ENCODE measurements at regions not wholly inside any gene's neighbourhood (a gene's known extent, or its start where the extent isn't known, plus 50 kb on each side); places are given as distances from the start of the nearest gene placed in this dataset.
"Not testable (repeated sequence)": the region's sequence is repeated elsewhere in the genome, so short reads cannot be mapped to it uniquely, and the experiment has no call there.

- no peaks in the 10 kb centered on the region for H4K20me1 ChIP-seq (ENCODE audit: insufficient read depth, low read length)
- no peaks in the 10 kb centered on the region for H3K9me3 ChIP-seq (ENCODE audit: low read depth, low read length)
- H3K4me2 ChIP-seq (ENCODE audit: insufficient read depth, low read length) = no peak overlapping the region
- peaks cover 2% of the 10 kb centered on the region for H3K27me3 ChIP-seq (ENCODE audit: insufficient read depth, low read length)
- no peaks in the 10 kb centered on the region for H3K36me3 ChIP-seq (ENCODE audit: insufficient read depth, low read length)
- H3K4me1 ChIP-seq (ENCODE audit: insufficient read depth, low read length) = peaks cover 33% of the 10 kb centered on the region
- H3K79me2 ChIP-seq (ENCODE audit: insufficient read depth, low read length) = no peaks in the 10 kb centered on the region
- DNase-seq (ENCODE audit: insufficient read length, low spot score, missing footprints) = no peak
- H3K27ac ChIP-seq (ENCODE audit: low read depth, low read length) = no peak overlapping the region
- no peak overlapping the region for H3K4me3 ChIP-seq (ENCODE audit: insufficient read depth, low read length)
- TF ChIP-seq, protein P1, sequence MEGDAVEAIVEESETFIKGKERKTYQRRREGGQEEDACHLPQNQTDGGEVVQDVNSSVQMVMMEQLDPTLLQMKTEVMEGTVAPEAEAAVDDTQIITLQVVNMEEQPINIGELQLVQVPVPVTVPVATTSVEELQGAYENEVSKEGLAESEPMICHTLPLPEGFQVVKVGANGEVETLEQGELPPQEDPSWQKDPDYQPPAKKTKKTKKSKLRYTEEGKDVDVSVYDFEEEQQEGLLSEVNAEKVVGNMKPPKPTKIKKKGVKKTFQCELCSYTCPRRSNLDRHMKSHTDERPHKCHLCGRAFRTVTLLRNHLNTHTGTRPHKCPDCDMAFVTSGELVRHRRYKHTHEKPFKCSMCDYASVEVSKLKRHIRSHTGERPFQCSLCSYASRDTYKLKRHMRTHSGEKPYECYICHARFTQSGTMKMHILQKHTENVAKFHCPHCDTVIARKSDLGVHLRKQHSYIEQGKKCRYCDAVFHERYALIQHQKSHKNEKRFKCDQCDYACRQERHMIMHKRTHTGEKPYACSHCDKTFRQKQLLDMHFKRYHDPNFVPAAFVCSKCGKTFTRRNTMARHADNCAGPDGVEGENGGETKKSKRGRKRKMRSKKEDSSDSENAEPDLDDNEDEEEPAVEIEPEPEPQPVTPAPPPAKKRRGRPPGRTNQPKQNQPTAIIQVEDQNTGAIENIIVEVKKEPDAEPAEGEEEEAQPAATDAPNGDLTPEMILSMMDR (IDR thresholded peaks at IDR 0.05; ENCODE audit: extremely low read depth, low read depth, low read length) = no peak
- no peak overlapping the region for H2AFZ ChIP-seq (ENCODE audit: low read length)
These were observed 79.0 kb downstream of the ANKEF1 start for GRCh38 chr20:10113746-10114145.

DNA sequence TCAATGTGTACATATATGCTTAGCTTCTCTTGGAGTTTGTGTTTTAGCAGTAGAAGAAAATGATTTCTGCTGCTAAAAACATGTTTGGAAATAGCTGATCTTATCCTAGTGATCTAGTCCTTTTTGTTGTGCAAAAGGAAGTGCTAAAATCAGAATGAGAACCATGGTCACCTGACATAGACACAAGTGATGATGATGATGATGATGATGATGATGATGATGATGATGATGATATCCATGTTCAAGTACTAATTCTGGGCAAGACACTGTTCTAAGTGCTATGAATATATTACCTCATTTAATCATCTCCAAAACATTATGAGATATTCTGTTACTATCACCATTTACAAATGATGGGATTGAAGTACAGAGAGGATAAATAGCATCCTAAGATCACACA, 79.8 kb downstream of the ANKEF1 start:
- TF ChIP-seq, protein P1 (IDR thresholded peaks at IDR 0.05; ENCODE audit: extremely low read depth, low read depth, low read length) = no peak
- no peak overlapping the region for H3K27ac ChIP-seq (ENCODE audit: low read depth, low read length)
- no peaks in the 10 kb centered on the region for H3K36me3 ChIP-seq (ENCODE audit: insufficient read depth, low read length)
- H3K4me1 ChIP-seq (ENCODE audit: insufficient read depth, low read length) = peaks cover 33% of the 10 kb centered on the region
- no peak overlapping the region for H3K4me3 ChIP-seq (ENCODE audit: insufficient read depth, low read length)
- no peak overlapping the region for H3K4me2 ChIP-seq (ENCODE audit: insufficient read depth, low read length)
- H3K79me2 ChIP-seq (ENCODE audit: insufficient read depth, low read length) = no peaks in the 10 kb centered on the region
- no peaks in the 10 kb centered on the region for H3K9me3 ChIP-seq (ENCODE audit: low read depth, low read length)
- DNase-seq (ENCODE audit: insufficient read length, low spot score, missing footprints) = no peak
- no peaks in the 10 kb centered on the region for H4K20me1 ChIP-seq (ENCODE audit: insufficient read depth, low read length)
- H2AFZ ChIP-seq (ENCODE audit: low read length) = no peak overlapping the region
- H3K27me3 ChIP-seq (ENCODE audit: insufficient read depth, low read length) = peaks cover 2% of the 10 kb centered on the region

GRCh38 chr20:10115021-10115420, 80.2 kb downstream of the ANKEF1 start:
- no peaks in the 10 kb centered on the region for H3K9me3 ChIP-seq (ENCODE audit: low read depth, low read length)
- H3K79me2 ChIP-seq (ENCODE audit: insufficient read depth, low read length) = no peaks in the 10 kb centered on the region
- TF ChIP-seq, protein P1 (IDR thresholded peaks at IDR 0.05; ENCODE audit: extremely low read depth, low read depth, low read length) = no peak
- H3K4me1 ChIP-seq (ENCODE audit: insufficient read depth, low read length) = peaks cover 29% of the 10 kb centered on the region
- H3K27me3 ChIP-seq (ENCODE audit: insufficient read depth, low read length) = peaks cover 2% of the 10 kb centered on the region
- no peak overlapping the region for H3K27ac ChIP-seq (ENCODE audit: low read depth, low read length)
- no peaks in the 10 kb centered on the region for H3K36me3 ChIP-seq (ENCODE audit: insufficient read depth, low read length)
- no peak overlapping the region for H3K4me3 ChIP-seq (ENCODE audit: insufficient read depth, low read length)
- no peak overlapping the region for H3K4me2 ChIP-seq (ENCODE audit: insufficient read depth, low read length)
- no peak overlapping the region for H2AFZ ChIP-seq (ENCODE audit: low read length)
- no peaks in the 10 kb centered on the region for H4K20me1 ChIP-seq (ENCODE audit: insufficient read depth, low read length)
- DNase-seq (ENCODE audit: insufficient read length, low spot score, missing footprints) = peak; percentile 86

GRCh38 chr20:10119336-10119735, 84.5 kb downstream of the ANKEF1 start:
- no peak overlapping the region for H3K4me2 ChIP-seq (ENCODE audit: insufficient read depth, low read length)
- H4K20me1 ChIP-seq (ENCODE audit: insufficient read depth, low read length) = no peaks in the 10 kb centered on the region
- H3K4me1 ChIP-seq (ENCODE audit: insufficient read depth, low read length) = peaks cover 14% of the 10 kb centered on the region
- no peak for DNase-seq (ENCODE audit: insufficient read length, low spot score, missing footprints)
- no peaks in the 10 kb centered on the region for H3K79me2 ChIP-seq (ENCODE audit: insufficient read depth, low read length)
- no peaks in the 10 kb centered on the region for H3K36me3 ChIP-seq (ENCODE audit: insufficient read depth, low read length)
- H2AFZ ChIP-seq (ENCODE audit: low read length) = peak overlapping the region; percentile 47
- no peak overlapping the region for H3K4me3 ChIP-seq (ENCODE audit: insufficient read depth, low read length)
- H3K27ac ChIP-seq (ENCODE audit: low read depth, low read length) = no peak overlapping the region
- no peaks in the 10 kb centered on the region for H3K9me3 ChIP-seq (ENCODE audit: low read depth, low read length)
- TF ChIP-seq, protein P1 (IDR thresholded peaks at IDR 0.05; ENCODE audit: extremely low read depth, low read depth, low read length) = no peak
- no peaks in the 10 kb centered on the region for H3K27me3 ChIP-seq (ENCODE audit: insufficient read depth, low read length)

GRCh38 chr20:10124883-10125282, 90.1 kb downstream of the ANKEF1 start:
- not testable (repeated sequence) for H3K4me3 ChIP-seq (ENCODE audit: insufficient read depth, low read length); H2AFZ ChIP-seq (ENCODE audit: low read length); H3K9me3 ChIP-seq (ENCODE audit: low read depth, low read length); DNase-seq (ENCODE audit: insufficient read length, low spot score, missing footprints); H3K36me3 ChIP-seq (ENCODE audit: insufficient read depth, low read length); H3K4me2 ChIP-seq (ENCODE audit: insufficient read depth, low read length); H3K27ac ChIP-seq (ENCODE audit: low read depth, low read length); H3K79me2 ChIP-seq (ENCODE audit: insufficient read depth, low read length); H3K27me3 ChIP-seq (ENCODE audit: insufficient read depth, low read length); H4K20me1 ChIP-seq (ENCODE audit: insufficient read depth, low read length); H3K4me1 ChIP-seq (ENCODE audit: insufficient read depth, low read length)

Measured in osteoblast (primary cell).